ENCODE measurements at regions not wholly inside any gene's neighbourhood (a gene's known extent, or its start where the extent isn't known, plus 50 kb on each side); places are given as distances from the start of the nearest gene placed in this dataset.

- H3K4me1 ChIP-seq (ENCODE audit: insufficient read depth, low read length) = no peaks in the 10 kb centered on the region
- DNase-seq (no peak), ATAC-seq (ENCODE audit: insufficient read depth, low read depth) (no peak)
- H3K9ac ChIP-seq (ENCODE audit: low read depth, low read length) = no peak overlapping the region
- H3K4me3 ChIP-seq (ENCODE audit: low read depth in 1 of 2, low read length in 2 of 2) = no peak overlapping the region
- H2AFZ ChIP-seq (ENCODE audit: low read depth, low read length) = no peak overlapping the region
- H4K20me1 ChIP-seq (ENCODE audit: insufficient read depth, low read length) = no peaks in the 10 kb centered on the region
- H3K79me2 ChIP-seq (ENCODE audit: insufficient read depth, low read length) = no peaks in the 10 kb centered on the region
- H3K27me3 ChIP-seq (ENCODE audit: insufficient read depth, low read length, poor library complexity) = no peaks in the 10 kb centered on the region
- no peak for TF ChIP-seq EZH2 (IDR thresholded peaks at IDR 0.05; ENCODE audit: borderline replicate concordance, low read depth, low read length, severe bottlenecking)
- TF ChIP-seq, protein P1, sequence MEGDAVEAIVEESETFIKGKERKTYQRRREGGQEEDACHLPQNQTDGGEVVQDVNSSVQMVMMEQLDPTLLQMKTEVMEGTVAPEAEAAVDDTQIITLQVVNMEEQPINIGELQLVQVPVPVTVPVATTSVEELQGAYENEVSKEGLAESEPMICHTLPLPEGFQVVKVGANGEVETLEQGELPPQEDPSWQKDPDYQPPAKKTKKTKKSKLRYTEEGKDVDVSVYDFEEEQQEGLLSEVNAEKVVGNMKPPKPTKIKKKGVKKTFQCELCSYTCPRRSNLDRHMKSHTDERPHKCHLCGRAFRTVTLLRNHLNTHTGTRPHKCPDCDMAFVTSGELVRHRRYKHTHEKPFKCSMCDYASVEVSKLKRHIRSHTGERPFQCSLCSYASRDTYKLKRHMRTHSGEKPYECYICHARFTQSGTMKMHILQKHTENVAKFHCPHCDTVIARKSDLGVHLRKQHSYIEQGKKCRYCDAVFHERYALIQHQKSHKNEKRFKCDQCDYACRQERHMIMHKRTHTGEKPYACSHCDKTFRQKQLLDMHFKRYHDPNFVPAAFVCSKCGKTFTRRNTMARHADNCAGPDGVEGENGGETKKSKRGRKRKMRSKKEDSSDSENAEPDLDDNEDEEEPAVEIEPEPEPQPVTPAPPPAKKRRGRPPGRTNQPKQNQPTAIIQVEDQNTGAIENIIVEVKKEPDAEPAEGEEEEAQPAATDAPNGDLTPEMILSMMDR (IDR thresholded peaks at IDR 0.05; ENCODE audit: borderline replicate concordance, extremely low read depth, low read length, poor library complexity, severe bottlenecking) = no peak
- no peaks in the 10 kb centered on the region for H3K36me3 ChIP-seq (ENCODE audit: insufficient read depth, low read length)
- no peak overlapping the region for H3K4me2 ChIP-seq (ENCODE audit: insufficient read depth, low read length)
- no peaks in the 10 kb centered on the region for H3K9me3 ChIP-seq (ENCODE audit: insufficient read depth, low read length, severe bottlenecking)
- H3K27ac ChIP-seq (ENCODE audit: low read length) = no peak overlapping the region
These were observed 230.5 kb downstream of the PMAIP1 start for GRCh38 chr18:60130284-60130683.

- no peak for DNase-seq
- TF ChIP-seq, protein P1 (IDR thresholded peaks at IDR 0.05; ENCODE audit: borderline replicate concordance, extremely low read depth, low read length, poor library complexity, severe bottlenecking) = no peak
- TF ChIP-seq EZH2 (IDR thresholded peaks at IDR 0.05; ENCODE audit: borderline replicate concordance, low read depth, low read length, severe bottlenecking) = no peak
- Histone ChIP-seq H4K20me1 (ENCODE audit: insufficient read depth, low read length) (no peaks in the 10 kb centered on the region), H3K4me3 (ENCODE audit: low read depth in 1 of 2, low read length in 2 of 2) (no peak overlapping the region), H3K27me3 (ENCODE audit: insufficient read depth, low read length, poor library complexity) (no peaks in the 10 kb centered on the region), H3K36me3 (ENCODE audit: insufficient read depth, low read length) (no peaks in the 10 kb centered on the region), H3K9ac (ENCODE audit: low read depth, low read length) (no peak overlapping the region), H3K79me2 (ENCODE audit: insufficient read depth, low read length) (no peaks in the 10 kb centered on the region), H3K27ac (ENCODE audit: low read length) (no peak overlapping the region), H3K4me1 (ENCODE audit: insufficient read depth, low read length) (no peaks in the 10 kb centered on the region), H3K9me3 (ENCODE audit: insufficient read depth, low read length, severe bottlenecking) (no peaks in the 10 kb centered on the region), H2AFZ (ENCODE audit: low read depth, low read length) (no peak overlapping the region), H3K4me2 (ENCODE audit: insufficient read depth, low read length) (no peak overlapping the region)
- ATAC-seq (ENCODE audit: insufficient read depth, low read depth) = no peak
These were observed 223.2 kb downstream of the PMAIP1 start for GRCh38 chr18:60123031-60123430.

GRCh38 chr18:60122339-60122738, 222.5 kb downstream of the PMAIP1 start:
- DNase-seq = no peak
- Histone ChIP-seq H3K4me2 (ENCODE audit: insufficient read depth, low read length) (no peak overlapping the region), H2AFZ (ENCODE audit: low read depth, low read length) (no peak overlapping the region), H4K20me1 (ENCODE audit: insufficient read depth, low read length) (no peaks in the 10 kb centered on the region), H3K79me2 (ENCODE audit: insufficient read depth, low read length) (no peaks in the 10 kb centered on the region), H3K9ac (ENCODE audit: low read depth, low read length) (no peak overlapping the region), H3K4me1 (ENCODE audit: insufficient read depth, low read length) (no peaks in the 10 kb centered on the region), H3K27me3 (ENCODE audit: insufficient read depth, low read length, poor library complexity) (no peaks in the 10 kb centered on the region), H3K9me3 (ENCODE audit: insufficient read depth, low read length, severe bottlenecking) (no peaks in the 10 kb centered on the region), H3K4me3 (ENCODE audit: low read depth in 1 of 2, low read length in 2 of 2) (no peak overlapping the region), H3K36me3 (ENCODE audit: insufficient read depth, low read length) (no peaks in the 10 kb centered on the region), H3K27ac (ENCODE audit: low read length) (no peak overlapping the region)
- peak; percentile 52 for ATAC-seq (ENCODE audit: insufficient read depth, low read depth)
- TF ChIP-seq, protein P1 (IDR thresholded peaks at IDR 0.05; ENCODE audit: borderline replicate concordance, extremely low read depth, low read length, poor library complexity, severe bottlenecking) = no peak
- no peak for TF ChIP-seq EZH2 (IDR thresholded peaks at IDR 0.05; ENCODE audit: borderline replicate concordance, low read depth, low read length, severe bottlenecking)

DNA sequence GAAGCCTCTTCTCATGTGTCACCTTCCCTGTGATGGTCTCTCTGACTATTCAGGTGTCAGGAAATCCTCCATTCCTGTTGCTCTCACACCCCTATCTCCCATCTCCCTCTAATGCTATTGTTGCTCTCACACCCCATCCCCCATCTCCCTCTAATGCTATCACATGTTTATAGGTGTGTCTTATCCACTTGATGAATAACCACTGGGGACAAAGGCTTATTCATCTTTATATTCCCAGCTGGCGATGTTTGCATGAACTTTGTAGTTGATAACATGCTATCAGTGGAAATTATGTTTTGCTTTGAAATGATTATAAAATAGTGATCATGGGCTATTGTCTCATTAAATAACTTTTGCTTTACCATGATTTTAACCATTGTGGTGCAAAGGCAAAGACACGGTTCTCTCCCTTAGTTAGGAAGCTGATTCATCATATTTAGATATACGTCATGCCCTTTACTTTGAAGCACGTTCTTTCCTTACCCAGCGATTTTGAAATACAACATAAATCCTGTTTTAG, 220.5 kb downstream of the PMAIP1 start:
- no peak for TF ChIP-seq EZH2 (IDR thresholded peaks at IDR 0.05; ENCODE audit: borderline replicate concordance, low read depth, low read length, severe bottlenecking)
- TF ChIP-seq, protein P1 (IDR thresholded peaks at IDR 0.05; ENCODE audit: borderline replicate concordance, extremely low read depth, low read length, poor library complexity, severe bottlenecking) = no peak
- Histone ChIP-seq H3K4me3 (ENCODE audit: low read depth in 1 of 2, low read length in 2 of 2) (no peak overlapping the region), H3K9ac (ENCODE audit: low read depth, low read length) (no peak overlapping the region), H3K79me2 (ENCODE audit: insufficient read depth, low read length) (no peaks in the 10 kb centered on the region), H3K4me1 (ENCODE audit: insufficient read depth, low read length) (no peaks in the 10 kb centered on the region), H3K4me2 (ENCODE audit: insufficient read depth, low read length) (no peak overlapping the region), H3K36me3 (ENCODE audit: insufficient read depth, low read length) (no peaks in the 10 kb centered on the region), H3K27ac (ENCODE audit: low read length) (no peak overlapping the region), H2AFZ (ENCODE audit: low read depth, low read length) (no peak overlapping the region), H3K9me3 (ENCODE audit: insufficient read depth, low read length, severe bottlenecking) (no peaks in the 10 kb centered on the region), H4K20me1 (ENCODE audit: insufficient read depth, low read length) (no peaks in the 10 kb centered on the region), H3K27me3 (ENCODE audit: insufficient read depth, low read length, poor library complexity) (no peaks in the 10 kb centered on the region)
- no peak for DNase-seq
- no peak for ATAC-seq (ENCODE audit: insufficient read depth, low read depth)

Data from DND-41 (cell line).